ENCODE measurements at regions not wholly inside any gene's neighbourhood (a gene's known extent, or its start where the extent isn't known, plus 50 kb on each side); places are given as distances from the start of the nearest gene placed in this dataset.
"Not testable (repeated sequence)": the region's sequence is repeated elsewhere in the genome, so short reads cannot be mapped to it uniquely, and the experiment has no call there.

- no peak for DNase-seq (ENCODE audit: low spot score in 2 of 2)
- H3K27me3 Mint-ChIP-seq, result peaks cover 19% of the 10 kb centered on the region
- H3K4me3 Mint-ChIP-seq, result no peak overlapping the region
- no peaks in the 10 kb centered on the region for H3K9me3 Mint-ChIP-seq
- no peak overlapping the region for H3K27ac Mint-ChIP-seq
- H3K36me3 Mint-ChIP-seq, result peaks cover 2% of the 10 kb centered on the region
- H3K4me1 Mint-ChIP-seq, result peaks cover 2% of the 10 kb centered on the region
- no peak for ATAC-seq (ENCODE audit: low read depth)
Observed at GRCh38 chr3:13140596-13140995, 67.4 kb upstream of the IQSEC1 start.

GRCh38 chr3:13139471-13140065, 66.3 kb upstream of the IQSEC1 start:
- Mint-ChIP-seq H3K4me3 (no peak overlapping the region), H3K27ac (no peak overlapping the region), H3K36me3 (peaks cover 2% of the 10 kb centered on the region), H3K9me3 (no peaks in the 10 kb centered on the region), H3K27me3 (peaks cover 19% of the 10 kb centered on the region), H3K4me1 (peaks cover 2% of the 10 kb centered on the region)
- DNase-seq (ENCODE audit: low spot score in 2 of 2) (no peak), ATAC-seq (ENCODE audit: low read depth) (no peak)

GRCh38 chr3:13138833-13139145, 65.6 kb upstream of the IQSEC1 start:
- H3K27me3 Mint-ChIP-seq, result peaks cover 21% of the 10 kb centered on the region
- no peaks in the 10 kb centered on the region for H3K9me3 Mint-ChIP-seq
- ATAC-seq (ENCODE audit: low read depth), result no peak
- H3K27ac Mint-ChIP-seq, result no peak overlapping the region
- no peak for DNase-seq (ENCODE audit: low spot score in 2 of 2)
- peaks cover 2% of the 10 kb centered on the region for H3K4me1 Mint-ChIP-seq
- no peak overlapping the region for H3K4me3 Mint-ChIP-seq
- peaks cover 2% of the 10 kb centered on the region for H3K36me3 Mint-ChIP-seq

GRCh38 chr3:13137941-13138832, 65.0 kb upstream of the IQSEC1 start:
- H3K27ac Mint-ChIP-seq, result no peak overlapping the region
- DNase-seq (ENCODE audit: low spot score in 2 of 2) (no peak), ATAC-seq (ENCODE audit: low read depth) (no peak)
- H3K36me3 Mint-ChIP-seq, result peaks cover 2% of the 10 kb centered on the region
- H3K4me1 Mint-ChIP-seq, result peaks cover 2% of the 10 kb centered on the region
- no peaks in the 10 kb centered on the region for H3K9me3 Mint-ChIP-seq
- H3K4me3 Mint-ChIP-seq, result no peak overlapping the region
- peaks cover 25% of the 10 kb centered on the region for H3K27me3 Mint-ChIP-seq

- not testable (repeated sequence) for ATAC-seq (ENCODE audit: low read depth); H3K36me3 Mint-ChIP-seq; H3K9me3 Mint-ChIP-seq; DNase-seq (ENCODE audit: low spot score in 2 of 2); H3K4me1 Mint-ChIP-seq; H3K4me3 Mint-ChIP-seq; H3K27ac Mint-ChIP-seq
- H3K27me3 Mint-ChIP-seq, result peaks cover 25% of the 10 kb centered on the region
Observed at GRCh38 chr3:13136848-13137247, 63.6 kb upstream of the IQSEC1 start.

GRCh38 chr3:13136426-13136825, 63.2 kb upstream of the IQSEC1 start:
- ATAC-seq (ENCODE audit: low read depth), result no peak
- H3K27me3 Mint-ChIP-seq, result peaks cover 22% of the 10 kb centered on the region
- H3K4me3 Mint-ChIP-seq, result no peak overlapping the region
- H3K9me3 Mint-ChIP-seq, result no peaks in the 10 kb centered on the region
- no peak for DNase-seq (ENCODE audit: low spot score in 2 of 2)
- H3K4me1 Mint-ChIP-seq, result peaks cover 2% of the 10 kb centered on the region
- peaks cover 2% of the 10 kb centered on the region for H3K36me3 Mint-ChIP-seq
- no peak overlapping the region for H3K27ac Mint-ChIP-seq

- H3K36me3 Mint-ChIP-seq, result no peaks in the 10 kb centered on the region
Observed at GRCh38 chr3:13135811-13136321, 62.6 kb upstream of the IQSEC1 start.

GRCh38 chr3:13135251-13135810, 62.1 kb upstream of the IQSEC1 start:
- H3K4me1 Mint-ChIP-seq, result peaks cover 2% of the 10 kb centered on the region

More at GRCh38 chr3:13135811-13136321, 62.6 kb upstream of the IQSEC1 start:
- ATAC-seq (ENCODE audit: low read depth) (no peak), DNase-seq (ENCODE audit: low spot score in 2 of 2) (no peak)
- no peaks in the 10 kb centered on the region for H3K9me3 Mint-ChIP-seq
- H3K27me3 Mint-ChIP-seq, result peaks cover 19% of the 10 kb centered on the region
- H3K4me3 Mint-ChIP-seq, result no peak overlapping the region
- peaks cover 2% of the 10 kb centered on the region for H3K4me1 Mint-ChIP-seq
- H3K27ac Mint-ChIP-seq, result no peak overlapping the region

GRCh38 chr3:13134879-13135206, 61.6 kb upstream of the IQSEC1 start:
- no peaks in the 10 kb centered on the region for H3K36me3 Mint-ChIP-seq
- DNase-seq (ENCODE audit: low spot score in 2 of 2) (no peak), ATAC-seq (ENCODE audit: low read depth) (no peak)
- peaks cover 14% of the 10 kb centered on the region for H3K27me3 Mint-ChIP-seq
- no peaks in the 10 kb centered on the region for H3K9me3 Mint-ChIP-seq
- no peak overlapping the region for H3K4me3 Mint-ChIP-seq
- peaks cover 2% of the 10 kb centered on the region for H3K4me1 Mint-ChIP-seq
- H3K27ac Mint-ChIP-seq, result no peak overlapping the region

More at GRCh38 chr3:13135251-13135810, 62.1 kb upstream of the IQSEC1 start:
- peaks cover 18% of the 10 kb centered on the region for H3K27me3 Mint-ChIP-seq
- H3K9me3 Mint-ChIP-seq, result no peaks in the 10 kb centered on the region
- no peaks in the 10 kb centered on the region for H3K36me3 Mint-ChIP-seq
- H3K4me3 Mint-ChIP-seq, result no peak overlapping the region
- no peak overlapping the region for H3K27ac Mint-ChIP-seq
- ATAC-seq (ENCODE audit: low read depth) (no peak), DNase-seq (ENCODE audit: low spot score in 2 of 2) (no peak)

GRCh38 chr3:13134166-13134878, 61.1 kb upstream of the IQSEC1 start:
- DNase-seq (ENCODE audit: low spot score in 2 of 2), result no peak
- H3K9me3 Mint-ChIP-seq, result no peaks in the 10 kb centered on the region
- no peak overlapping the region for H3K4me3 Mint-ChIP-seq
- peaks cover 14% of the 10 kb centered on the region for H3K27me3 Mint-ChIP-seq
- no peak for ATAC-seq (ENCODE audit: low read depth)
- no peak overlapping the region for H3K27ac Mint-ChIP-seq
- no peaks in the 10 kb centered on the region for H3K36me3 Mint-ChIP-seq
- peaks cover 2% of the 10 kb centered on the region for H3K4me1 Mint-ChIP-seq

- Mint-ChIP-seq H3K36me3 (no peaks in the 10 kb centered on the region), H3K4me3 (no peak overlapping the region), H3K4me1 (no peaks in the 10 kb centered on the region)
Observed at GRCh38 chr3:13133471-13133981, 60.3 kb upstream of the IQSEC1 start.

GRCh38 chr3:13132731-13133410, 59.6 kb upstream of the IQSEC1 start:
- Mint-ChIP-seq H3K4me1 (no peaks in the 10 kb centered on the region), H3K27ac (no peak overlapping the region), H3K27me3 (peaks cover 14% of the 10 kb centered on the region), H3K4me3 (no peak overlapping the region), H3K36me3 (no peaks in the 10 kb centered on the region), H3K9me3 (no peaks in the 10 kb centered on the region)
- DNase-seq (ENCODE audit: low spot score in 2 of 2) (no peak), ATAC-seq (ENCODE audit: low read depth) (no peak)

More at GRCh38 chr3:13133471-13133981, 60.3 kb upstream of the IQSEC1 start:
- Mint-ChIP-seq H3K9me3 (no peaks in the 10 kb centered on the region), H3K27ac (no peak overlapping the region), H3K27me3 (peaks cover 14% of the 10 kb centered on the region)
- ATAC-seq (ENCODE audit: low read depth) (no peak), DNase-seq (ENCODE audit: low spot score in 2 of 2) (no peak)

GRCh38 chr3:13132281-13132680, 59.1 kb upstream of the IQSEC1 start:
- peaks cover 14% of the 10 kb centered on the region for H3K27me3 Mint-ChIP-seq

More at GRCh38 chr3:13132281-13132680, 59.1 kb upstream of the IQSEC1 start:
- Mint-ChIP-seq H3K4me1 (no peaks in the 10 kb centered on the region), H3K9me3 (no peaks in the 10 kb centered on the region), H3K36me3 (no peaks in the 10 kb centered on the region), H3K4me3 (no peak overlapping the region), H3K27ac (no peak overlapping the region)
- no peak for ATAC-seq (ENCODE audit: low read depth)
- no peak for DNase-seq (ENCODE audit: low spot score in 2 of 2)

Data from memory B cell (primary cell).